ENCODE measurements at regions not wholly inside any gene's neighbourhood (a gene's known extent, or its start where the extent isn't known, plus 50 kb on each side); places are given as distances from the start of the nearest gene placed in this dataset.

DNA sequence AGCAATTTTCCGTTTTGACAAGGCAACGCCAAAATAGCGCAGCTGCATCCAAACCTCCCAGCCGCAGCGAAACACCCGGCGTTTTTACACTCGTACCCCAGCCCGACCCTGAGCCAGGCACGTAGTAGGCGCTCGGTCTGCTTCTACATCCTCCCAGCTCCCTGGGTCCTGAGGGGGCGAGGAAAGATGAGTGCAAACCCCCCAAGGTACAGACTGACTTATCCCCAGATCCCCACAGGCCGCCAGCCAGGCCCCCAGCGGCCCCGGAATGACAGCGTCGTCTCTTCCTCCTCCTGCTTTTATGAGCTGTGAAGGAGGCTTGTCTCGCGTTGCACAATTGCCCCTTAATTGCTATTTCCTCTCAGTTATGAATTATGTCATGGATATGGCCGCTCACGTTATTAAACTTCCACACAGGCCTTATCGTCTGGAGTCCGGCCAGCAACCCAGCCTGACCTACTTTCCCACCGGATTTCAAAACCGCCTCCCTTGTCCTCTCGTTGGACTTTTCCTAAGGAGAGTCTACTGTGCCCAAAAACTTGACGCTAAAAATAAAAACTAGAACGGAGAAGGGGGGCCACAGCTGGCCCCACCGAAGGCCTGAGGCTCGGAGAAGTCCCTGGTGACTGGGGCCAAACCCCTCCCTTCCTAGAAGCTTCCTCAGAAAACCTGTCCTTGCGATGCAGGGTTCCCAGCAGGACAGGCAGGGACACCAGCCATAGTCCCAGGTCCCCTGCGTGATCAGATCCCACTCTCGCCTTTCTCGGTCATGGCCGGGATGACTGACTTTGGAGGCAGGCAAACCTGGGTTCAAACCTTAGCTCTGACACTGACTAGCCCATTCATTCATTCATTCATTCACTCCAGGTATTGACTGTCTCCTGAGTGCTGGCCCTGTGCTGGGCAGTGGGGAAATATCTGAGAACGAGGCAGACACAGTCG, 130.9 kb upstream of the PTPN1 start:
- no peak for DNase-seq

DNA sequence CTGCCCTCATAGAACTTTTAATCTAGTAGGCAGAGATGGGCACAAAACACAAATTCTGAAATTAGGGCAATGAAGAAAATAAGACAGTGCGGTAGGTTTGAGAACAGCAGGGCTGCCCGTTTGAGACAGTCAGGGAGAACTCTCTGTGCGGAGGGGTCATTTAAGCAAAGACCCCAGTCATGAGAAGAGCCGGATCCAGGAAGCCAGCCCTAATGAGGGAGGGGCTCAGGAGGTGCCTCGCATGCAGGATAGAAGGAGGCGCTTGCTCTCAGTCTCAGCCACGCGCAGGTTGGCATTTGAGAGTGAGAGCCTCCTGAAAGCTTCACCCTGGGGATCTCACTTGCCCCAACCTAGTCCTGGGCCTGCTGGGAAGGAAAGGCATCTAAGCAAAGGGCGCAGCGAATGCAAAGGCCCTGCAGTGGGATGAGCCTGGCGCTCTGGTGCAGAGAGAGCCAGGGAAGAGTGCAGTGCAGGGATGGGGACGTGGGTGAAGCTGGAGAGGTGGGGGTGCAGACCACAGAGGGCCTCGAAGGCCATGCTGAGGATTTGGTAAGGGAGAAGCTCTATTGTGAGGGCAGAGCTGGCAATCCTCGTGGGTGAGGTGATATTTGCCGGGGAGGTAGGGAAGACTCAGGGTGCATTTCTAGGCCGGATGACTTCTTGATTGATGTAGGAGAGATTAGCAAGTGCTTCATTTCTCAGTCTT, 130.0 kb upstream of the PTPN1 start:
- no peak for DNase-seq

DNA sequence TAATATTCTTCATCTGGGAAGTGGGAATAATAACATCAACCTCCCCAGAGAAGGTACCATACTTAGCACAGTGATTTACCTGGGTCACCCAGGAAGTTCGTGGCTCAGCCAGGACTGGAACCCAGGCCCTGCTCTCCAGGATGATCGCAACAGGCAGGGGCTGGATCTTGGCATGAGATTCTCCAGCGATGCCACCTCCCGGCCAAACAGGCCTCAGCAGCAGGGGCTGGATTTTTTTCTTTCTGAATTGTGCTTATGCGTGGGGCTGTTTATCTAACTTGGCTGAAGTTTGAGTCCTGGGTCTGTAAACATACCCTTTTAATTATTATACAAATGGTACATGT, 129.5 kb upstream of the PTPN1 start:
- DNase-seq = no peak

DNA sequence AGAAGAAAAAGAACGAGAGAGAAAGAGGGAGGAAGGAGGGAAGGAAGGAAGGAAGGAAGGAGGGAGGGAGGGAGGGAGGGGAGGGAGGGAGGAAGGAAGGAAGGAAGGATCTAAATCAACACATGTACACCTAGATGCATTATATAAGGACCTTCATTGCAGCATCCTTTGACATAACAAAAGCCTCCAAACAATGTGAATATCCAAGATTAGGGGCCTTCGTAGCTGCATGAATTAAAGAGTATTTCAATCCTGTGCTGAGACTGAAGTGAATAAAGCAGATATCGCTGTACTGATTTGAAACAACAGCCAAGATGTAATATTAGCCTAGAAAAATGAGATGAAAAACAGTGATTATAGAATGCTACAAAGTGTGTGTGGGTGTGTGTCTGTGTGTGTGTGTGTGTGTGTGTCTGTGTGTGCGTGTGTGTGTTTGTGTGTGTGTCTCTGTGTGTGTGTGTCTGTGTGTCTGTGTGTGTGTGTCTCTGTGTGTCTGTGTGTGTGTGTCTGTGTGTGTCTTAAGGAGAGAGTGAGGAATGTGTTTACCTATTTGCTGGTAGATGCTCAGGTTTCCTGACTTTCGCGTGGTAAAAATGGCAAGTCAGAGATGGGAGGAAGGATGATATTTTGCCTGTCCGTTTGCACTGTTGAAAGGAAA, 129.0 kb upstream of the PTPN1 start:
- no peak for DNase-seq

DNA sequence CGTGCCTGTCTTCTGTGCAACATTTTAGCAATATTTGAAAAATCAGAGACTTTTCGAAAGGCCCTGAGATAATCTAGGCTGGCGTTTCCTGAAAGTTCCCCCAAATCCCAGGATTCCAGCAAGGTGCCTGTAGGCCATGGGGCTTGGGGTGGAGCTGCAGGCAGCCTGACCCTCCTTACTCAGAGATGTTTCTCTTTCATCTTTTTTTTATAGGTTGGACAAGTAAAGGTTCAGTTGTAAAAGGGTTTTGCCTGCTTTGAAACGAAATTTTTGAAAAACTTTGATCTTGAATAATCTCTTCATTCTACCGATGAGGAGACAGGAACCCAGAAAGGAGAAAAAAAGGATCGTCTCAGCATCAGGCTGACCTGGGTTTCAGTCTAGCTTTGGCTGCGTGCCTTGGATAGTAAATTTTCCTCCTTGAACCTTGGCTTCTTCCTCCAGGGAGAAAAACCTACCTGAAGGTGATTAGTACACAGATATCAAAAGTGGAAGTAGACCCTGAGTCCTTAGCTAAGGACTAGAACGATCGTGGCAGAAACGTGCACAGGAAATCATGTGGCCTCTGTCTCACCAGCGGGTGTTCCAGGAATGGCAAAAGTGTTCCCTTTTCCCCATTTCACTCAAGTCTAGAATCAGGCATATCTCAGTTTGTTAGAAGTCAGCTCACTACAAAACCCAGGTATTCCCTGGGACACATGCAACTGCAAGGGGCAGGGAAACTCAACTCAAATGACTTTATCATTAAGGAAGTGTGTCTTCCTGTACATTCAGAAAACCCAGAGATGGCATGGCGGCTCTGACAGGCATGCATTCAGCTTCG, 128.2 kb upstream of the PTPN1 start:
- DNase-seq = peak; percentile 15

DNA sequence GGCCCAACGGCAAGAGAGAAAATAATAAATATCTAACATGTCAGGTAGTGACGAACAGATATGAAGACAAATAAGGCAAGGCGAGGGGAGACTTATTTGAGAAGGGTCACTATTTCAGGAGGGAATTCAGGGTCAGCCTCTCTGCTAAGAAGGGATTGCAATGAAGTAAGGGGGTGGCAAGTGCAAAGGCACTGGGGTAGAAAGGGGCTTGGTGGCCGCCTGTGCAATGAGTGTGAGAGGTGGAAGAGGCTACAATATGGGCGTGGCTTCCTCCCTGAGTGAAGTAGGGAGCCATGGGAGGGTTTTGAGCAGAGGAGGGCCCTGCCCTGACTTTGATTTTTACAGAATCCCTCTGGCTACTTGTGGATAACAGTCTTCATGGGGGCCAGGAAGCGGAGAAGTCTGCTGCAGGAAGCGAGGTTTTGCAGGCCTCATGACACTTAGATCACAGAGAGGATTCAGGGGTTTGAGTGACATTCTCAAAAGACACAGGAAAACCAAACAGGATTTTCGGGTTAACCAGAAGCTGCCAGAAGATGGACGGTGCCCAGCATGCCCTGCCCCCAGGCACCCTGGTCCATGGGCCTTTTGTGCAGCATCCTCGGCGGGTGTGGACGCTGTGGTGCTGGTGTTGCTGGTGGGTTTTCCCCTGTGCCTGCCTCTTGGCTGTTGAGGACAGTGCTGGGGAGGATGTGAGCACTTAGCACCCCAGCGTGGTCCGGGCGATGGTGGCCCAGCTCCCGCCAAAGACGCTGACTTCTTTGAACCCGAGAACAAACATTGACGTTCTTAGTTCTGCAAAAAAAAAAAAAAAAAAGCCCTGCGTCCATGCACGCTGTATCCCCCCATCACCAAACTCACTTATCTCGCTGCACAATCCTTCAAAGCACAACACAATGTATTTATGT, 124.2 kb upstream of the PTPN1 start:
- DNase-seq = peak; percentile 77

DNA sequence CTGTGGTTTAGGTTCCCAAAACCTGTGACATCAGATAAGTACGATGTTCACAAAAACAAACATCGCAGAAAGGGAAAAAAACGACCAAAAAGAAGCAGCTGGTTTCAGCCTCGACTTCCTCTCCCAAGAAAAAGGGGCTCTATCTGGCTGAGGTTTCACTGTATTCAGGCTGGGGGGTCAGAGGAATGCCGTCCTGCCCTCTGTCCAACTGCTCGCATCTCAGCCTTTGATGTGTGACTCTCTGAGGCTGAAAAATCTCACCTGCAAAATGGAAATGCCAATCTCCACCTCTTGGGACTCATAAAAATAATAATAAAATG, 123.6 kb upstream of the PTPN1 start:
- no peak for DNase-seq

DNA sequence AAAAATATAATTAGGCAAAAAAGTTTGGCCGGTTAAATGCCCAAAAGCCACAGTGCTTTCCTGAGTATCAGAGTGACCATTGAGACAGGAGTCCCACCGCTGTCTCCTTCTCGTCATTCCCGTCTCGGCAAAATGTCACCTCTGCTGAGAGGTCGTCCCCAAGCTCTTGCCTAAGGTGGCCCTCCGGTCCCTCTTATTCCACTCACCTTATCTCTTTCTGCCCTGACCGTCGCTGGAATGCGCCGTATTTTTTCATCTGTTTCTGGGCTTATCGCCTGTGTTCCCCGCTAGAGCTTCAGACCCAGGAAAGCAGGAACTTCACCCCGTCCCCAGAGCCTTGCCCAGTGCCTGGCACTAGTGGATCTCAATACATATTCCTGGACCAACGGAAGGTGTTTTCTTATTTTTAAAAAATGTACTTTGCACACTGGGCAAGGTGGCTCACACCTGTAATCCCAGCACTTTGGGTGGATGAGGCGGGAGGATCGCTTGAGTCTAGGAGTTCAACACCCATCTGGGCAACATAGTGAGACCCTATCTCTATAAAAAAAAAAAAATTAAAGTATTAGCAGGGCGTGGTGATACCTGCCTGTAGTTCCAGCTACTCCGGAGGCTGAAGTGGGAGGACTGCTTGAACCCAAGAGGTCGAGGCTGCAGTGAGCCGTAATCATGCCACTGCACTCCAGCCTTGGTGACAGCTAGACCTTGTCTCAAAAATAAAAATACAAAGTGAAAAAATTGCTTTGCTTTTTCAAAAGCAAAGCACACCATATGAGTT, 122.8 kb upstream of the PTPN1 start:
- no peak for DNase-seq

DNA sequence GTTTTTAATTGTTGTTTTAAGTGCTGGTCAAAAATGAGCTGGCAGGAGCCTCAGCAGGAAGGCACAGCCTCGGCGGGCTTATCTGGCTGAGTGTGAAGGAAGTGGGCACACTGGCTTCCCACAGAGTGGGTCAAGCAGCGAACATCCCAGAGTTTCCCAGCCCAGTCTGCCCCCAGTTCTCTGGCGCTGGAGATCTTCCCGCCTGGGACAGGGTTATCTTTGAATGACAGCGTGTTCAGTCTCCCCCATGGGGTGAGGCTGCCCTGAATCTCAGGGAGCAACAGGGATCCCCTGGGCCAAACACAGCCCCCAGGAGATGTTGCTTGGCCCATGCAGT, 122.2 kb upstream of the PTPN1 start:
- DNase-seq = no peak

DNA sequence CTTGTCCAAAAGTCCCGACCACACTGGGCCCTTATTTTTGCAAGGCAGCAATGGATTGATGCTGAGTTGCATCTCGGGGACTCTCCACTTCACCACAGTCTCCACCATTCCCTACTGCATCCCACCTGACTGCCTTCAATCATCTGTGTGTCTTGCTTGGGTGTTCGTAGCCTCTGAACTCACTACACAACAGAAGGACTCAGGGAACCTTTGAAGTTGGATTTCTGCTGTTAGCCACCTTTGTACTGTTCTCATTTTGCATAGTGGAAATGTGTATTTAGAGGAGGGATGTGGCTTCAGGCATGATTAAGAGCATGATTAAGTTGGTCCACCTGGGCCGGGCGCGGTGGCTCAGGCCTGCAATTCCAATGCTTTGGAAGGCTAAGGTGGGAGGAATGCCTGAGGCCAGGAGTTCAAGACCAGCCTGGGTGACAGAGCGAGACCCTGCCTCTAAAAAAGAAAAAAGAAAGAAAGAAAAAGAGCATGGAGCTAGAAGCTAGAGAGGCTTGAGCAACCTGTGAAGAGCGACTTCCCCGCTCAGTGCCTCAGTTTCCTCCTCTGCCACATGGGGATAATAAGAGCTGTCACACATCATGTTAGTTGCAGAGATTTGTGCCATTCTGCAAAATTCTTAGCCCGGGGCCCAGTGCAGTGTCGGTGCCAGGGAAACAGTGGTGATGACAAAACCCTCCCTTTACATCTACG, 121.3 kb upstream of the PTPN1 start:
- DNase-seq = no peak

GRCh38 chr20:50389438-50389807, 120.8 kb upstream of the PTPN1 start:
- no peak for DNase-seq

GRCh38 chr20:50389808-50390684, 120.1 kb upstream of the PTPN1 start:
- no peak for DNase-seq

- no peak for DNase-seq
Observed at GRCh38 chr20:50390685-50391443, 119.3 kb upstream of the PTPN1 start.

- DNase-seq = no peak
Observed at GRCh38 chr20:50391444-50392137, 118.6 kb upstream of the PTPN1 start.

GRCh38 chr20:50392138-50392866, 117.9 kb upstream of the PTPN1 start:
- DNase-seq = no peak

DNA sequence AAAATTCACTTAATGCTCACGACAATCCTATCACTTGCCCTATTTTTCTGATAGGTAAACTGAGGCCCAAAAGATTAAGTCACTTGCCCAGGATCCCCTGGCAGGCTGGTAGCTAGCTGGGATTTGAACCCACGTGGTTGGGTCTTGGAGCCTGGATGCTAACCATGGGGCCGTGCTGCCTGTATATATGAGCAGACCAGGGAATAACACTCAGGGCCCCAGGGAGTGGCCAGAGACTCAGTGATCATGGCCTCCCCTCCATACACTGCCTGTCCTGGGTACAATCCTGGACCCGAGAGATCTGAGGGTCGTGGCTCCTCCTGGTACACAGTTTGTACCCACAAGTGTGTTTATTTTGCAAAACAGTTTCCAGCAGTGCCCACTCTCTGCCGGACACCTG, 116.9 kb upstream of the PTPN1 start:
- DNase-seq = no peak

DNA sequence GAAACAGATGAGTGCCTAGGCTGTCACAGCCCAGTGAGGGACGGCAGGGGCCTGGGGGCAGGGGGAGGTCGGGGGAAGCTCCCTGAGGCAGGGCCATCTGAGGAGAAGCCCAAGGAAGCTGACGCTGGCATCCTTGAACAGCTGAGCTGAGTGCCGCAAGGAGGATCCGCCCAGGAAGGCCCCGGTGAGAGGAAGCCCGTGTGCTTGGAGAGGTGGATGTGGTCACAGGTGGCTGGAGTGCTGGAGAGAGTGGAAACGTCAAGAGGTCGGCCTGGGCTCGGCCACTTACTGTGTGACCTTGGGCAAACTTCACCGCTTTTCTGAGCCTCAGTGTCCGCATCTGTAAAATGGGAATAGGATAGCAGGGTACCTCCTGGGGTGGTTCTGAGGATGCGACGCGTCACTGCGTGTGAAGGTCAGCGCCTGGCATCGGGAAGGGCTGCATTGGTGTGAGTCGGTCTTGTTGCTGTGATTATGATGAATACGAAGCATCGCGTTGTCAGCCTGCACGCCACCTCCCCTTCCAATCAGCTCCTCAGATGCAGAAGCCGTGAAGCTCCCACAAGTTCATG, 116.1 kb upstream of the PTPN1 start:
- no peak for DNase-seq

Measured in central memory CD4-positive, alpha-beta T cell (primary cell).